ENCODE measurements at regions not wholly inside any gene's neighbourhood (a gene's known extent, or its start where the extent isn't known, plus 50 kb on each side); places are given as distances from the start of the nearest gene placed in this dataset.

DNA sequence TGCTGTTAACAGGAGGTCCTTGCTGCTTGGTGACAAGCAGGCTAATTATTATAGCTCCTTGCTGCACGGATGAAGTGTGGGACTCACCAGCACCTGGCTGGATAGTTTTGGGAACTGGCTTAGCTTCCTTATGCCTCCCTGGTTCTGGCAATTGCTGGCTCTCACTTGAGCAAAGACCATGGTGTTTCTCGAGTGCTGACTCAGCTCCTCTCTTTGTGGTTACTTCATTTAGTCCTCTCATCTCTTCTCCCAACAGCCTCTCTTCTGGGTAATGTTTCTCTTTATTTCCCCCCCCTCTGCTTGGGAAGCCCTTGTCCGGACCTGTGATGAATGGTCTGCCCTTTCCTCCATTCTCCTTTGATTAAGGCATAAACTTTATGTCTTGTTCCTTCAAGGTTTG lies 100.4 kb downstream of the CBLL2 start:
- TF ChIP-seq, protein P1, sequence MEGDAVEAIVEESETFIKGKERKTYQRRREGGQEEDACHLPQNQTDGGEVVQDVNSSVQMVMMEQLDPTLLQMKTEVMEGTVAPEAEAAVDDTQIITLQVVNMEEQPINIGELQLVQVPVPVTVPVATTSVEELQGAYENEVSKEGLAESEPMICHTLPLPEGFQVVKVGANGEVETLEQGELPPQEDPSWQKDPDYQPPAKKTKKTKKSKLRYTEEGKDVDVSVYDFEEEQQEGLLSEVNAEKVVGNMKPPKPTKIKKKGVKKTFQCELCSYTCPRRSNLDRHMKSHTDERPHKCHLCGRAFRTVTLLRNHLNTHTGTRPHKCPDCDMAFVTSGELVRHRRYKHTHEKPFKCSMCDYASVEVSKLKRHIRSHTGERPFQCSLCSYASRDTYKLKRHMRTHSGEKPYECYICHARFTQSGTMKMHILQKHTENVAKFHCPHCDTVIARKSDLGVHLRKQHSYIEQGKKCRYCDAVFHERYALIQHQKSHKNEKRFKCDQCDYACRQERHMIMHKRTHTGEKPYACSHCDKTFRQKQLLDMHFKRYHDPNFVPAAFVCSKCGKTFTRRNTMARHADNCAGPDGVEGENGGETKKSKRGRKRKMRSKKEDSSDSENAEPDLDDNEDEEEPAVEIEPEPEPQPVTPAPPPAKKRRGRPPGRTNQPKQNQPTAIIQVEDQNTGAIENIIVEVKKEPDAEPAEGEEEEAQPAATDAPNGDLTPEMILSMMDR (IDR thresholded peaks at IDR 0.05), result no peak
- no peak for TF ChIP-seq POLR2A (IDR thresholded peaks at IDR 0.05)
- no peak for TF ChIP-seq POLR2AphosphoS5 (IDR thresholded peaks at IDR 0.05)
- Histone ChIP-seq H3K9me3 (no peaks in the 10 kb centered on the region), H3K27me3 (peaks cover 0 to 8% of the 10 kb centered on the region in 2 donors), H3K36me3 (no peaks in the 10 kb centered on the region), H3K4me3 (no peak overlapping the region), H3K4me1 (no peaks in the 10 kb centered on the region), H3K27ac (no peak overlapping the region)
- intact Hi-C loops (cut with DNase I; ENCODE audit: low total_unique reads), result no loop called here
- no peak for DNase-seq (ENCODE audit: low spot score in 2 of 2)

- H3K27me3 ChIP-seq, result peaks cover 0 to 5% of the 10 kb centered on the region in 2 donors
- intact Hi-C loops (cut with DNase I; ENCODE audit: low total_unique reads), result no loop called here
- no peak overlapping the region for H3K4me3 ChIP-seq
- H3K9me3 ChIP-seq, result no peaks in the 10 kb centered on the region
- no peak for DNase-seq (ENCODE audit: low spot score in 2 of 2)
- no peaks in the 10 kb centered on the region for H3K36me3 ChIP-seq
- H3K27ac ChIP-seq, result no peak overlapping the region
- TF ChIP-seq, protein P1 (IDR thresholded peaks at IDR 0.05), result no peak
- no peak for TF ChIP-seq POLR2A (IDR thresholded peaks at IDR 0.05)
- no peak for TF ChIP-seq POLR2AphosphoS5 (IDR thresholded peaks at IDR 0.05)
- H3K4me1 ChIP-seq, result no peaks in the 10 kb centered on the region
Measured at GRCh38 chrX:22373766-22374165, 101.1 kb downstream of the CBLL2 start.

DNA sequence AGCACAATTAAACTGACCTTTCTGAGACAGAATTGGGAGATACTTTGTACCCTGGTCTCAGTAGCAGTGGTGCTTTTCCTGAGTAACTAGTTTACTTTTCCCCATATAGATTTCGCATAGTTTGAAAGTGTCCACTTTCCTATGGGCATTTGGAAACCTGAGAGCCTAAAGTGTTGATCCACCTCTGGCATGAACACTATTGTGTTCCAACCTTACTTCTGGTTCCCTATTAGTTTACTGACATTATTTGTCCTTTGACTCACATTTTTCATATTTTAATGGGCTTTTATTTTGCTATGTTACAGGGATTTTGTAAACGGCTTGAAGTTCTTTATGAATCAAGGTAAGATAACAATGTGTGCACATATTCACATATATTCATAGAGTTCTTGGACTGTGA lies 103.7 kb downstream of the CBLL2 start:
- intact Hi-C loops (cut with DNase I; ENCODE audit: low total_unique reads), result no loop called here
- Histone ChIP-seq H3K4me1 (no peaks in the 10 kb centered on the region), H3K36me3 (no peaks in the 10 kb centered on the region), H3K27me3 (no peaks in the 10 kb centered on the region), H3K4me3 (no peak overlapping the region), H3K27ac (no peak overlapping the region), H3K9me3 (peaks cover 0 to 3% of the 10 kb centered on the region in 2 donors)
- TF ChIP-seq POLR2AphosphoS5 (IDR thresholded peaks at IDR 0.05), result no peak
- TF ChIP-seq POLR2A (IDR thresholded peaks at IDR 0.05), result no peak
- TF ChIP-seq, protein P1 (IDR thresholded peaks at IDR 0.05), result no peak
- DNase-seq (ENCODE audit: low spot score in 2 of 2), result no peak

- H3K27ac ChIP-seq, result no peak overlapping the region
- peaks cover 0 to 11% of the 10 kb centered on the region in 2 donors for H3K9me3 ChIP-seq
- H3K4me3 ChIP-seq, result no peak overlapping the region
- intact Hi-C loops (cut with DNase I; ENCODE audit: low total_unique reads), result no loop called here
- TF ChIP-seq POLR2A (IDR thresholded peaks at IDR 0.05) (no peak), POLR2AphosphoS5 (IDR thresholded peaks at IDR 0.05) (no peak)
- TF ChIP-seq, protein P1 (IDR thresholded peaks at IDR 0.05), result no peak
- no peaks in the 10 kb centered on the region for H3K36me3 ChIP-seq
- no peaks in the 10 kb centered on the region for H3K27me3 ChIP-seq
- H3K4me1 ChIP-seq, result no peaks in the 10 kb centered on the region
- DNase-seq (ENCODE audit: low spot score in 2 of 2), result no peak
Measured at GRCh38 chrX:22378296-22378695, 105.6 kb downstream of the CBLL2 start.

DNA sequence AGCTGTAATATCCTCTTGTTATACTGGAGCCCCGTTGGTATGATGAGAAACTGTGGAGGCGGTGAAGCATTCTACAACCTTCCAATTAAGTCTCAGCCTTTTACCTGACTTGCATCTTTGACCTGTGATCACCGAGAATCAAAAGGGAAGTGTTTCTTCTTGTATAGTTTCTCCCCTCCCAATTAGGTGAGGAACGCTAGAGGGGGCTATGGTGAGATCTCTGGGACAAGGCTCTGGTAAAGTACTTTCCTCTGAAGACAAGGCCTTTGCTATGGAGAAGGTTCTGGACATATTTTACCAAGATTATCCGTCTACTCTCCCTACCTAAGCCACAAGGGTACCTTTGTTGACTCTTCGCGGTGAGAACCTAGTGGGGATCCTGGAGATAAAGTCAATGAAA lies 111.3 kb downstream of the CBLL2 start:
- Histone ChIP-seq H3K36me3 (no peaks in the 10 kb centered on the region), H3K27ac (no peak overlapping the region), H3K9me3 (peaks cover 0 to 11% of the 10 kb centered on the region in 2 donors), H3K4me1 (no peaks in the 10 kb centered on the region), H3K27me3 (no peaks in the 10 kb centered on the region), H3K4me3 (no peak overlapping the region)
- no peak for DNase-seq (ENCODE audit: low spot score in 2 of 2)
- intact Hi-C loops (cut with DNase I; ENCODE audit: low total_unique reads), result no loop called here
- TF ChIP-seq POLR2AphosphoS5 (IDR thresholded peaks at IDR 0.05) (no peak), POLR2A (IDR thresholded peaks at IDR 0.05) (no peak)
- TF ChIP-seq, protein P1 (IDR thresholded peaks at IDR 0.05), result no peak
